ENCODE measurements at regions not wholly inside any gene's neighbourhood (a gene's known extent, or its start where the extent isn't known, plus 50 kb on each side); places are given as distances from the start of the nearest gene placed in this dataset.

DNA sequence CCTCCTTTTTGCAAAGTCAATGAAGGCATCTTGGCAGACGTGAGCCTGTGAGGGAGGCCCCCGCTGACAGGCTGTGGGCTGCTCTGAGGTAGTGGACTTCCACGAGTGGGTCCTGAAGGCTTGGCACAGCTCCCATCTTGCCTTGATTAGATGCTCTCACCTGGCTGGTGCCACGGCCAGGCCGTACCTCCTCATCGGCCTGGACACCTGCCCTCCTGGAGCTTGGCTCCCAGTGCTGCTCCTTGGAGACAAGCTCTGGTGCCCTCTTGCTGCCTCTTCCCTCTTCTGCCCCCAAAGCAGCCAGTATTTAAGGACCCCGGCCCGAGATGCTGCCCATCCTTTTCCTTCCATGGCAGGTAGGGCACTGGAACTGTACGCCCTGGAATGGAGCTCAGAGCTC lies 93.5 kb downstream of the ERMARD start (continued):
- TF ChIP-seq, protein P1, sequence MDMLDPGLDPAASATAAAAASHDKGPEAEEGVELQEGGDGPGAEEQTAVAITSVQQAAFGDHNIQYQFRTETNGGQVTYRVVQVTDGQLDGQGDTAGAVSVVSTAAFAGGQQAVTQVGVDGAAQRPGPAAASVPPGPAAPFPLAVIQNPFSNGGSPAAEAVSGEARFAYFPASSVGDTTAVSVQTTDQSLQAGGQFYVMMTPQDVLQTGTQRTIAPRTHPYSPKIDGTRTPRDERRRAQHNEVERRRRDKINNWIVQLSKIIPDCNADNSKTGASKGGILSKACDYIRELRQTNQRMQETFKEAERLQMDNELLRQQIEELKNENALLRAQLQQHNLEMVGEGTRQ (IDR thresholded peaks at IDR 0.05; ENCODE audit: low read length): no peak
- no peak for TF ChIP-seq SP4 (IDR thresholded peaks at IDR 0.05; ENCODE audit: low read length)
- TF ChIP-seq, protein P2, sequence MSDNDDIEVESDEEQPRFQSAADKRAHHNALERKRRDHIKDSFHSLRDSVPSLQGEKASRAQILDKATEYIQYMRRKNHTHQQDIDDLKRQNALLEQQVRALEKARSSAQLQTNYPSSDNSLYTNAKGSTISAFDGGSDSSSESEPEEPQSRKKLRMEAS (IDR thresholded peaks at IDR 0.05): no peak

Data from H1 (cell line).